GM12878 (cell line): ENCODE measurements at regions not wholly inside any gene's neighbourhood (a gene's known extent, or its start where the extent isn't known, plus 50 kb on each side); places are given as distances from the start of the nearest gene placed in this dataset.

ENCODE experiments used
- ATAC-seq: fragments of 200-7000 bp; cut with Tn5 transposase; 3 replicates; pipeline ENCODE4 v1.9.1; 2020; ENCODE audit warnings: mild to moderate bottlenecking, moderate library complexity
- BruUV-seq: library from RNA; stranded (reverse); fragments of 400-500 nt; replicated peaks from 2 replicates; lab custom pipeline; 2021; lab: Mats Ljungman, UMichigan
- CTCF ChIA-PET: fragments of 300-600 bp; sonication (Branson Sonifier 250); formaldehyde crosslinking; extraction: SDS; loops from one replicate; lab custom pipeline; 2021; ENCODE audit warnings: inconsistent platforms; lab: Yijun Ruan, JAX
- POLR2A ChIA-PET: fragments of 350-600 bp; formaldehyde crosslinking; extraction: SDS; loops from one replicate; lab custom pipeline; 2021; ENCODE audit warnings: inconsistent platforms; lab: Charles Lee
- RAD21 ChIA-PET: fragments of 300-600 bp; sonication (Branson Sonifier 250); formaldehyde crosslinking; loops from one replicate; lab custom pipeline; 2023; ENCODE audit warnings: antibody characterized with exemption; ENCODE audit not compliant: unreplicated experiment; lab: Charles Lee
- SMC1A ChIA-PET: fragments of 300-600 bp; sonication (Branson Sonifier 250); formaldehyde crosslinking; loops from one replicate; lab custom pipeline; 2023; ENCODE audit not compliant: unreplicated experiment, uncharacterized antibody; lab: Charles Lee
- DNase-seq: peaks from one replicate; pipeline ENCODE4 v3.0.0-alpha.2; 2011; ENCODE audit warnings: low read depth, low spot score
- FAIRE-seq: peaks from 3 replicates; lab custom pipeline; 2011; peaks lifted over from hg19 to GRCh38; lab: Jason Lieb, UNC
- H2AFZ ChIP-seq: 2 replicates; pipeline ENCODE4 v1.6.0; 2011; ENCODE audit warnings: low read depth, low read length, control low read depth; ENCODE audit not compliant: control insufficient read depth
- H3K27ac ChIP-seq: 2 replicates; pipeline ENCODE4 v1.5.1; 2011; ENCODE audit warnings: control low read depth; ENCODE audit not compliant: control insufficient read depth, insufficient read depth
- H3K27me3 ChIP-seq, 2 experiments: replicated peaks in 1 of 2; 2 replicates each; pipeline versions ENCODE4 v1.6.0 to v1.6.1; 2011; ENCODE audit warnings: low read length in 1 of 2; ENCODE audit not compliant: control insufficient read depth in 2 of 2, insufficient read depth in 2 of 2
- H3K36me3 ChIP-seq, 2 experiments: 2 replicates each; pipeline ENCODE4 v1.5.1; 2011; ENCODE audit warnings: low read length in 1 of 2; ENCODE audit not compliant: control insufficient read depth in 2 of 2, insufficient read depth in 2 of 2
- H3K4me1 ChIP-seq: 2 replicates; pipeline ENCODE4 v1.6.1; 2011; ENCODE audit warnings: mild to moderate bottlenecking, low read length, moderate library complexity, mixed read lengths; ENCODE audit not compliant: control insufficient read depth, insufficient read depth
- H3K4me2 ChIP-seq: 2 replicates; pipeline ENCODE4 v1.6.0; 2011; ENCODE audit warnings: control low read depth; ENCODE audit not compliant: control insufficient read depth, insufficient read depth
- H3K4me3 ChIP-seq: fragments of 200-600 bp; sonication (generic); 2 replicates; pipeline ENCODE4 v1.5.1; 2016
- H3K79me2 ChIP-seq: 2 replicates; pipeline ENCODE4 v1.6.0; 2011; ENCODE audit warnings: low read length; ENCODE audit not compliant: control insufficient read depth, insufficient read depth
- H3K9ac ChIP-seq: 2 replicates; pipeline ENCODE4 v1.8.0; 2011; ENCODE audit warnings: low read length, control low read depth, mixed read lengths; ENCODE audit not compliant: control insufficient read depth, insufficient read depth
- H3K9me3 ChIP-seq: replicated peaks from 3 replicates; pipeline ENCODE4 v1.5.1; 2011; ENCODE audit warnings: mild to moderate bottlenecking, low read length; ENCODE audit not compliant: control insufficient read depth, insufficient read depth
- H4K20me1 ChIP-seq: 2 replicates; pipeline ENCODE4 v1.6.0; 2011; ENCODE audit not compliant: control insufficient read depth, insufficient read depth
- EED ChIP-seq: sonication (generic); IDR thresholded peaks from 2 replicates; pipeline ENCODE4 v1.6.1; 2016; ENCODE audit warnings: antibody characterized with exemption, low read depth
- EZH2 ChIP-seq: IDR thresholded peaks from 2 replicates; pipeline ENCODE4 v1.6.1; 2012; ENCODE audit warnings: low read depth, mild to moderate bottlenecking, control low read depth, inconsistent platforms, low read length, borderline replicate concordance; ENCODE audit not compliant: control insufficient read depth
- JUND ChIP-seq: IDR thresholded peaks from 2 replicates; pipeline ENCODE4 v1.6.1; 2012; ENCODE audit warnings: low read depth, mild to moderate bottlenecking, low read length, improper control_type of control experiment, moderate library complexity
- MEF2B ChIP-seq: fragments of 450-650 bp; IDR thresholded peaks from 2 replicates; pipeline ENCODE4 v1.6.1; 2018; ENCODE audit warnings: mild to moderate bottlenecking, moderate library complexity; ENCODE audit not compliant: partially characterized antibody, poor library complexity, severe bottlenecking
- MXI1 ChIP-seq: fragments of 150-350 bp; IDR thresholded peaks from 2 replicates; pipeline ENCODE4 v1.6.1; 2011; ENCODE audit warnings: low read depth, mild to moderate bottlenecking, inconsistent platforms, low read length, improper control_type of control experiment
- PAX8 ChIP-seq: fragments of 450-650 bp; IDR thresholded peaks from 2 replicates; pipeline ENCODE4 v1.6.1; 2017; ENCODE audit warnings: mild to moderate bottlenecking, moderate library complexity
- POLR2A ChIP-seq: IDR thresholded peaks from 2 replicates; pipeline ENCODE4 v1.6.1; 2011; ENCODE audit warnings: low read depth, mild to moderate bottlenecking, low read length
- POLR2AphosphoS2 ChIP-seq: IDR thresholded peaks from 2 replicates; pipeline ENCODE4 v1.6.1; 2011; ENCODE audit warnings: low read depth, mild to moderate bottlenecking, low read length, improper control_type of control experiment, moderate library complexity
- SMC3 ChIP-seq: IDR thresholded peaks from 2 replicates; pipeline ENCODE4 v1.6.1; 2011; ENCODE audit warnings: low read length, improper control_type of control experiment, borderline replicate concordance
- ZNF24 ChIP-seq: fragments of 450-650 bp; IDR thresholded peaks from 2 replicates; pipeline ENCODE4 v1.6.1; 2017; ENCODE audit warnings: antibody characterized with exemption, mild to moderate bottlenecking
- WGBS: methylation state at CpG from one replicate; pipeline ENCODE4 v1.1.6; 2016; ENCODE audit warnings: low lambda C conversion rate; ENCODE audit not compliant: insufficient replicate concordance, insufficient coverage; ENCODE audit errors: missing lambda C conversion rate; 5-methylcytosine and 5-hydroxymethylcytosine counted together
- in situ Hi-C: fragments of 300-500 bp; cut with MboI; formaldehyde crosslinking; loops from 9 replicates; pipeline ENCODE4 v1.14.3; 2018; ENCODE audit warnings: mixed read lengths
- intact Hi-C: fragments of 100-400 bp; cut with micrococcal nuclease; formaldehyde crosslinking; loops from one replicate; pipeline ENCODE4 v1.14.2; 2022; ENCODE audit not compliant: unreplicated experiment
- TF ChIP-seq, protein P1 (sequence below): fragments of 450-650 bp; IDR thresholded peaks from 2 replicates; pipeline ENCODE4 v1.6.1; 2017; ENCODE audit warnings: borderline replicate concordance
- TF ChIP-seq, protein P2 (sequence below): fragments of 450-650 bp; conservative IDR thresholded peaks from 2 replicates; pipeline ENCODE4 v1.6.1; 2017; ENCODE audit warnings: mild to moderate bottlenecking, moderate library complexity

DNA sequence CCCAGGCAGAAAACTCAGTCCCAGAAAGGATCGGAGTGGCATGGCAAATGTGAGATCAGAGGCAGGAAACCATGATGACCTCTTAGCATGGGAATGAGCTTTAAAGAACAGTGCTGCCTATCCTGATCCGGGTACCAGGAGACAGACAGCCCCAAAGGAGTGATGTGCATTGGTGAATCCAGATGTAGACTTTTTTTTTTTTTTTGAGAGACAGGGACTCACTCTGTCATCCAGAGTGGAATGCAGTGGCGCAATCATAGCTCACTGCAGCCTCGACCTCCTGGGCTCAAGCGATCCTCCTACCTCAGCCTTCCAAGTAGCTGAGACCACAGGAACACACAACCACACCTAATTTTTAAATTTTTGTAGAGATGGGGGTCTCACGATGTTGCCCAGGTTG is 122.7 kb downstream of the VAPA start:
- no peak for DNase-seq
- ChIA-PET SMC1A (no interaction called here), RAD21 (no interaction called here), CTCF (interaction anchor here (0.6 kb wide), 1 partner anchor 266 kb away, joined by 6 read pairs; no protein-coding TSS in a partner anchor), POLR2A (no interaction called here)
- no peak for ATAC-seq
- no peaks in the 10 kb centered on the region for H3K9me3 ChIP-seq
- peaks cover 1 to 13% of the 10 kb centered on the region in 2 experiments for H3K27me3 ChIP-seq
- H4K20me1 ChIP-seq = no peaks in the 10 kb centered on the region
- intact Hi-C loops (no loop called here), in situ Hi-C loops (no loop called here)
- WGBS = 12% methylated on average over 6 of the region's 6 CpGs
- H3K27ac ChIP-seq = no peak overlapping the region
- no peak overlapping the region for H2AFZ ChIP-seq
- H3K4me1 ChIP-seq = no peaks in the 10 kb centered on the region
- H3K4me2 ChIP-seq = no peak overlapping the region
- no peak overlapping the region for H3K4me3 ChIP-seq
- H3K36me3 ChIP-seq = no peaks in the 10 kb centered on the region
- no TSS peak for BruUV-seq
- no peak for TF ChIP-seq ZNF24
- TF ChIP-seq EZH2 = no peak
- no peak for TF ChIP-seq MXI1
- TF ChIP-seq EED = no peak
- TF ChIP-seq MEF2B = no peak
- TF ChIP-seq POLR2A = no peak
- no peak for TF ChIP-seq JUND
- TF ChIP-seq, protein P1, sequence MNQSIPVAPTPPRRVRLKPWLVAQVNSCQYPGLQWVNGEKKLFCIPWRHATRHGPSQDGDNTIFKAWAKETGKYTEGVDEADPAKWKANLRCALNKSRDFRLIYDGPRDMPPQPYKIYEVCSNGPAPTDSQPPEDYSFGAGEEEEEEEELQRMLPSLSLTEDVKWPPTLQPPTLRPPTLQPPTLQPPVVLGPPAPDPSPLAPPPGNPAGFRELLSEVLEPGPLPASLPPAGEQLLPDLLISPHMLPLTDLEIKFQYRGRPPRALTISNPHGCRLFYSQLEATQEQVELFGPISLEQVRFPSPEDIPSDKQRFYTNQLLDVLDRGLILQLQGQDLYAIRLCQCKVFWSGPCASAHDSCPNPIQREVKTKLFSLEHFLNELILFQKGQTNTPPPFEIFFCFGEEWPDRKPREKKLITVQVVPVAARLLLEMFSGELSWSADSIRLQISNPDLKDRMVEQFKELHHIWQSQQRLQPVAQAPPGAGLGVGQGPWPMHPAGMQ = no peak
- no peak for TF ChIP-seq SMC3
- no peak for TF ChIP-seq PAX8
- TF ChIP-seq, protein P2, sequence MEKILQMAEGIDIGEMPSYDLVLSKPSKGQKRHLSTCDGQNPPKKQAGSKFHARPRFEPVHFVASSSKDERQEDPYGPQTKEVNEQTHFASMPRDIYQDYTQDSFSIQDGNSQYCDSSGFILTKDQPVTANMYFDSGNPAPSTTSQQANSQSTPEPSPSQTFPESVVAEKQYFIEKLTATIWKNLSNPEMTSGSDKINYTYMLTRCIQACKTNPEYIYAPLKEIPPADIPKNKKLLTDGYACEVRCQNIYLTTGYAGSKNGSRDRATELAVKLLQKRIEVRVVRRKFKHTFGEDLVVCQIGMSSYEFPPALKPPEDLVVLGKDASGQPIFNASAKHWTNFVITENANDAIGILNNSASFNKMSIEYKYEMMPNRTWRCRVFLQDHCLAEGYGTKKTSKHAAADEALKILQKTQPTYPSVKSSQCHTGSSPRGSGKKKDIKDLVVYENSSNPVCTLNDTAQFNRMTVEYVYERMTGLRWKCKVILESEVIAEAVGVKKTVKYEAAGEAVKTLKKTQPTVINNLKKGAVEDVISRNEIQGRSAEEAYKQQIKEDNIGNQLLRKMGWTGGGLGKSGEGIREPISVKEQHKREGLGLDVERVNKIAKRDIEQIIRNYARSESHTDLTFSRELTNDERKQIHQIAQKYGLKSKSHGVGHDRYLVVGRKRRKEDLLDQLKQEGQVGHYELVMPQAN = no peak
- TF ChIP-seq POLR2AphosphoS2 = no peak
- FAIRE-seq = no peak
- H3K9ac ChIP-seq = no peak overlapping the region
- no peaks in the 10 kb centered on the region for H3K79me2 ChIP-seq
